ENCODE measurements at regions not wholly inside any gene's neighbourhood (a gene's known extent, or its start where the extent isn't known, plus 50 kb on each side); places are given as distances from the start of the nearest gene placed in this dataset.
A peak's percentile ranks its signal among the peaks of the same experiment; 100 is the strongest.

GRCh38 chr16:73285436-73286201 is 237.7 kb upstream of the ZFHX3 start:
- no peak for DNase-seq

DNA sequence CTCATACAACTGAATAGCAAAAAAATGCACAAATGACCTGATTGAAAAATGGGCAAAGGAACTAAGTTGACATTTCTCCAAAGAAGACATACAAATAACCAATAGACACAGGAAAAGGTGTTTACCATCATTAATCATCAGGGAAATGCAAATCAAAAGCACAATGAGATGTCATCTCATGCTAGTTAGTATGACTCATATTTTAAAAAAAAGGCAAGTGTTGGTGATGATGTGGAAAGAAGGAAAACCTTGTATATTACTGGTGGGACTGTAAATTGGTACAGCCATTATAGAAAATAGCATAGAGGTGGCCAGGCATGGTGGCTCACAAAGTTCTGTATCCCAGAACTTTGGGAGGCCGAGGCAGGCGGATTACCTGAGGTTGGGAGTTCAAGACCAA is 232.5 kb upstream of the ZFHX3 start:
- no peak for DNase-seq

DNA sequence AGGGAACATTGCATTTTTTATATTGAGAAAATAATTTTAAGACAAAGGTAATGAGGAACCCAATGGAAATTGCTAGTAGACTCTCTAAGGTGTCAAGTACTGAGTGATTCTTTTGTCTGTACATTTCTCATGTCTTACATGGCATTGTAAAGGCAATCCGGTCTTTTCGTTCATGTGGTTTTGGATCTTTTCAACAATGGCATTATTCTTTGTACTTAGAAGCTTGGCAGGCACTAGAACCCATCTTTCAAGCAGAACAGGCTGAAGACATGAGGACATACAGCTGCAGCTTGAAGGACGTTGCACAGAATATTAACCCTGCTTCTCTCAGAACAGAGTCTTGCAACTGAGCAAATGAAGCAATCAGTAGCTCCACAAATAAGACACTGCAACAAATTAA is 231.5 kb upstream of the ZFHX3 start:
- DNase-seq = peak in 1 of 56 donors; percentile 0

GRCh38 chr16:73277071-73277470 is 229.1 kb upstream of the ZFHX3 start:
- DNase-seq = no peak

- DNase-seq = no peak
Observed at GRCh38 chr16:73275448-73275847, 227.5 kb upstream of the ZFHX3 start.

GRCh38 chr16:73275024-73275423 is 227.1 kb upstream of the ZFHX3 start:
- DNase-seq = no peak

GRCh38 chr16:73274140-73274539 is 226.2 kb upstream of the ZFHX3 start:
- DNase-seq = no peak

DNA sequence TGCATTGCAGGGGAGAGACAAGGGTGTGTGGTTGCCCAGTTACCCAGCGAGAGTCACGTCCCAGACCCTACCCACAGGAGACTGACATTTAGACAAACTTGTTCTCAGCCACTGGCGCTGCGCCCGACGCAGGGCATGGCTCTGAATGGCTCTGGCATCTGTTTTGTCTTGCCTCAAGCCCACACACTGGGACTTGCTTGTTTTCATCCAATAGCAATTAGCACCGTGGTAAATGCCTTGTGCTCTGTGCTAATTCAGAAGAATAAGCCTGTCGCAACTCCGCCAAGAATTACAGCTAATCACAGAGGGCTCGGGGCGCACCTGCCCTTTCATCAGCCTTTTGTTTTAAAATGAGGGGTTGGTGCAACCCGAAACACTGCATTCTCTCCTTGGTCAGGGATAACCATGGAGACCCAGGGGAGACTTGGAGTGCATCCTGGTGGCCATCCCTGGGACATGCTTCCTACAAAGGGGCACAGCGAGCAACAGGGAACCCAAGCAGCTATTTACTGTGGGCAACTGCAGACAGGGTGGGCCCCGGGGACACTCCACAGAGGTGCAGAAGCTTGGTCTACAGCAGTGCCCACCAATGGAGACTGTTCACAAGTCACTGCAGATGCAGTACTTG is 220.6 kb upstream of the ZFHX3 start:
- DNase-seq = peak in 33 of 56 donors; percentile 1 to 58 (median 11)

DNA sequence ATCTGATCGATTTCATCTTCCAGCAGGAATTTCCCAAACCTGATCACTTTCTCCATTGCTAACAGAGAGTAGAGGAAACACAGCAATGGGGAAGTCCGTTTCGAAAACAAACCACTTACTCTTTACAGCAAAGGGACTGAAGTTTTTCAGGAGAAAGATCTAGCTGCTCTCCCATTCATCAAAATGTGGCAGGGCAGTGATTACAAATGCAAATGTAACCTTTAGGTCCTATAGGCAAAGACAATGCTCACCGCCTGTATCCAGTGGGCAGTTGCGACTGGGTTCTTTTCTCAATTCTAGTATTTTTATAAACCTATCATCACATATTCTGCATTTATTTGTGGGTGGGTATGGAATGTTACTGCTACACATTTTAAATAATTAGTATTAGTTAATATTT is 218.0 kb upstream of the ZFHX3 start:
- no peak for DNase-seq

GRCh38 chr16:73265124-73265837 is 217.4 kb upstream of the ZFHX3 start:
- no peak for DNase-seq

DNA sequence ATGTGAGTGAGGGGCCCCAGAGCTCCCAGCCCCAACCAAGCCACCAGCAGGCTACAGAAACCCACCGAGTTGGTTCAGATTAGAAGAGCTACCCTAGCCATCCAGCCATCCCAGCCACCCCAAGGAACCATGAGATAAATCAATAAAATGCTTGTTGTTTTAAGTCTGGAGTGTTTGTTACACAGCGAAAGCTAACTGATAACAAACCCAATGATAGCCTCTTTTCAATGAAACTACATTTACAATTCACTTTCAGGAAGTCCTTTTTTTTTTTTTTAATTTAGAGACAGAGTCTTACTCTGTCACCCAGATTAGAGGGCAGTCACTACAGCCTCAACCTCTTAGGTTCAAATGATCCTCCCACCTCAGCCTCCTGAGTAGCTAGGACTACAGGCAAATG is 215.0 kb upstream of the ZFHX3 start:
- DNase-seq = no peak

- DNase-seq = no peak
Observed at GRCh38 chr16:73255031-73255430, 207.1 kb upstream of the ZFHX3 start.

GRCh38 chr16:73253922-73254480 is 206.1 kb upstream of the ZFHX3 start:
- no peak for DNase-seq

- no peak for DNase-seq
Observed at GRCh38 chr16:73252446-73252845, 204.5 kb upstream of the ZFHX3 start.

DNA sequence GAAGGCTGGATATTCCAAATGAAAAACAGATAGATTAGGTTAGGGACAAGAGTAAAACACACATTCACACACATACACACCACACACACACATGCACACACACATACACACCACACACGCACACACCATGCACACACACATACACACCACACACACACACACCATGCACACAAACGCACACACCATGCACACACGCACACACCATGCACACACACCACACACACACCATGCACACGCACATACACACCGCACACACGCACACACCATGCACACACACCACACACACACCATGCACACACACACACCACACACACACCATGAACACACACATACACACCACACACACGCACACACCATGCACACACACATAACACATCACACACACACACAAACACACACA is 203.7 kb upstream of the ZFHX3 start:
- no peak for DNase-seq

GRCh38 chr16:73248316-73248715 is 200.4 kb upstream of the ZFHX3 start:
- no peak for DNase-seq

DNA sequence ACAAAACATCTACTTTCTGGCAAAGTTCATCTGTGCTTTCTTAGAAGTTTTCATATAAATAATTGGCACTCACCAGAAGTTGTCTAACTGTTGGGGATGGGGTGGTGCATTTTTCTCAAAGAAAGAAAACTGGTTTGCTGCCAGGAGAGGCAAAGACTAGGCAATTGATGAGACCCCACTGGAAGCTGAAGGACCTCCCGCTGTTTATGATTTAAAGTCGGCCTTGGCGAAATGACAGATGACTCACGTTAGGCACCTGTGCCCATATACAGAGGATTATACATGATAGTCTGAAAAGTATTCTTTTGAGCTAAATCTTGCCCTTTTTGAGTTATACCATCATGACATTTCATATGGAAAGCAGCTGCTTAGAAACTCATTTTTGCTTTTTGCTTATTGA is 193.0 kb upstream of the ZFHX3 start:
- DNase-seq = no peak

DNA sequence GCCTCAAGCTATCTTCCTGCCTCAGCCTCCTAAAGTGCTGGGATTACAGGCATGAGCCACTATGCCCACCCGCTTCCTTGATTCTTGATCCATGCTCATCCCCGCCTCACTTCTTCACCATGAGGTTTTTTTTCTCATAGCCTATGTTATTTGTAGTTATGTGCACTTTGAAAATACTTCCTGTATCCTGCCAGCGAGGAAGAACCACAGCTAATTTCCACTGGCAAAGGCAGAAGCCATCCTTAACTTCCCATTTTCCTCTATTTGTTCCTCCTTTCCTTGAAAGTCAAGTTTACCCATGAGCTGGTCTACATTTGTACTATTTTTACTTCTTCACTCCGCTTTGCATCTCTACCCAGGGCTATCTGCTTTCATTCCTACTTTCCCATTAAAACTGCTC is 189.7 kb upstream of the ZFHX3 start:
- DNase-seq = no peak

GRCh38 chr16:73234496-73234895 is 186.6 kb upstream of the ZFHX3 start:
- DNase-seq = no peak

- DNase-seq = peak in 16 of 56 donors; percentile 3 to 51 (median 19)
Observed at GRCh38 chr16:73233846-73234424, 186.0 kb upstream of the ZFHX3 start.

- peak in 5 of 56 donors; percentile 2 to 22 (median 6) for DNase-seq
Observed at GRCh38 chr16:73233329-73233765, 185.4 kb upstream of the ZFHX3 start.

All from nucleus accumbens (tissue), 56 donors.